BLaER1 treated with 17β-estradiol and CSF1 and Interleukin-3, amounts not matched to agents 10 nM and 100 nM (cell line): ENCODE measurements at regions not wholly inside any gene's neighbourhood (a gene's known extent, or its start where the extent isn't known, plus 50 kb on each side); places are given as distances from the start of the nearest gene placed in this dataset.

Source experiments
- H3K27ac ChIP-seq, 11 experiments: shearing (Covaris generic); formaldehyde crosslinking; 2 replicates each; pipeline ENCODE4 v1.8.1; 2022
- H3K27me3 ChIP-seq, 11 experiments: shearing (Covaris generic); formaldehyde crosslinking; 2 replicates each; pipeline ENCODE4 v1.8.1; 2022
- H3K36me3 ChIP-seq, 11 experiments: shearing (Covaris generic); formaldehyde crosslinking; 2 replicates each; pipeline ENCODE4 v1.8.1; 2022
- H3K4me1 ChIP-seq, 10 experiments: shearing (Covaris generic); formaldehyde crosslinking; 2 replicates each; pipeline ENCODE4 v1.8.1; 2022
- H3K4me2 ChIP-seq, 11 experiments: shearing (Covaris generic); formaldehyde crosslinking; 2 replicates each; pipeline ENCODE4 v1.8.1; 2022
- H3K4me3 ChIP-seq, 10 experiments: shearing (Covaris generic); formaldehyde crosslinking; 2 replicates each; pipeline ENCODE4 v1.8.1; 2022
- H3K9ac ChIP-seq, 11 experiments: shearing (Covaris generic); formaldehyde crosslinking; 2 replicates each; pipeline ENCODE4 v1.8.1; 2022
- H3K9me3 ChIP-seq, 11 experiments: shearing (Covaris generic); formaldehyde crosslinking; replicated peaks in 1 of 11; 2 replicates each; pipeline ENCODE4 v1.8.1; 2022
- H4K20me1 ChIP-seq, 11 experiments: shearing (Covaris generic); formaldehyde crosslinking; 2 replicates each; pipeline ENCODE4 v1.8.1; 2022
- Cebpa-rat ChIP-seq, 11 experiments: shearing (Covaris generic); IDR thresholded peaks; 2 replicates each; pipeline ENCODE4 v1.8.1; 2022

GRCh38 chr18:41042866-41043265 is 912.2 kb upstream of the PIK3C3 start:
- H3K9me3 ChIP-seq: no peaks in the 10 kb centered on the region
- no peak overlapping the region for H3K4me2 ChIP-seq
- no peaks in the 10 kb centered on the region for H3K36me3 ChIP-seq
- H3K4me3 ChIP-seq: no peak overlapping the region
- no peak overlapping the region for H3K9ac ChIP-seq
- H3K27me3 ChIP-seq: no peaks in the 10 kb centered on the region
- no peak overlapping the region for H3K27ac ChIP-seq
- H3K4me1 ChIP-seq: no peaks in the 10 kb centered on the region
- no peak for TF ChIP-seq Cebpa-rat (IDR thresholded peaks at IDR 0.05)
- H4K20me1 ChIP-seq: no peaks in the 10 kb centered on the region

DNA sequence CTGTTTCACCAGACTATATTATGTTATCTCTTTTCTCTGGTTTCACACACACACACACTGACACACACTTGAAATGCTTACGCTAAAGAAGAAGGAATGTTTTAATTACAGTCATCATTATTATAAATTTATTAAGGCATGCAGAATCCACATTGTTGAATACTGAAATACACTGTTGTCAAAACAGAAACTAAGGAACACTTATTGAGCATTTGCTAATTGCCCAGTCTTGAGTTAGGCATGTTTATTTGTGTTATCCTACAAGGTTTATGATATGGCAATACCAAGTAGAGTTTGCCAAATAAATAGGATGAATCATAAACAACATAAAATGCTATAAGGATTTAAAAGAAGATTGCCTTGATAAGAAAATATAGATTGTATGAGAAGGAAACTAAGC is 917.0 kb upstream of the PIK3C3 start:
- TF ChIP-seq Cebpa-rat (IDR thresholded peaks at IDR 0.05): no peak
- no peak overlapping the region for H3K27ac ChIP-seq
- no peak overlapping the region for H3K4me3 ChIP-seq
- H3K4me1 ChIP-seq: no peaks in the 10 kb centered on the region
- no peaks in the 10 kb centered on the region for H3K27me3 ChIP-seq
- H3K36me3 ChIP-seq: no peaks in the 10 kb centered on the region
- H3K9ac ChIP-seq: no peak overlapping the region
- no peaks in the 10 kb centered on the region for H4K20me1 ChIP-seq
- no peak overlapping the region for H3K4me2 ChIP-seq
- no peaks in the 10 kb centered on the region for H3K9me3 ChIP-seq

- H3K4me1 ChIP-seq: no peaks in the 10 kb centered on the region
- H3K36me3 ChIP-seq: no peaks in the 10 kb centered on the region
- no peaks in the 10 kb centered on the region for H3K27me3 ChIP-seq
- H3K4me2 ChIP-seq: no peak overlapping the region
- H3K27ac ChIP-seq: no peak overlapping the region
- H3K4me3 ChIP-seq: no peak overlapping the region
- H3K9ac ChIP-seq: no peak overlapping the region
- H3K9me3 ChIP-seq: no peaks in the 10 kb centered on the region
- no peak for TF ChIP-seq Cebpa-rat (IDR thresholded peaks at IDR 0.05)
- no peaks in the 10 kb centered on the region for H4K20me1 ChIP-seq
Measured at GRCh38 chr18:41036346-41036745, 918.7 kb upstream of the PIK3C3 start.

DNA sequence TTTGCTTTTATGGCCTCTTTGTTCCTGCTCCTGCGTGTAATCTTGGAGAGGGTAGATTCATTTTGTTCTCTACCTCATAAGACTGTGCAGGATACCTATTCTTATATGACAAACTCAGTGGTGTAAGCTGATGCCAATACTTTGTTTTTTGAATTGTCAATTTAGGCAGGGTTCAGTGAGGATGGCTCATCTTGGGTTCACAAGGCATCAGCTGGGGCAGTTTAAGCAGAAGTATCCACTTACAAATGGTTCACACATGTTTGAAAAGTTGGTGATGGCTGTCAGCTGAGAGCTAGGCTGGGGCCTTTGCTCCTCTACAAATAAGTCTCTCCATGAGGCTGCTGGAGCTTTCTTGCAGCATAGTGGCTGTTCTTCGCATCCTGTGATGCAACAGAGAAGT is 920.6 kb upstream of the PIK3C3 start:
- no peaks in the 10 kb centered on the region for H4K20me1 ChIP-seq

DNA sequence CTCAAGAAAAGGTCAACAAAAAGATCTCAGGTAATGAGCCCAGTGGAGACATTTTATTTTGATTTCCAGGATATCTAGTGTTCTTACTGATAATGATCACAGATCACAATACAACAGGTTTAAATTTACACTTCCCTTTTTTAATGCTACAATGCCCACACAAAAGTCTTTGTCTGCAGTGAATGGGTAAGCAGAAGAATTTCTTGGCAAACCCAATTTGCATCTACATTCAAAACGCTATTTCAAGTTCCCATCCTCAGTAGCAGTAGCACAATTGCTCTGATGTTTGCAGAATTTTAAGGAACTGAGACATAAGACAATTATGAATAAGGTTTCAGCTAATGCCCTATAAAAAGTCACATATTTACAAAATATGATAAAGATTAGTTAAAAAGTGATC is 929.4 kb upstream of the PIK3C3 start:
- Histone ChIP-seq H3K9me3 (no peaks in the 10 kb centered on the region), H3K4me2 (peak overlapping the region in 2 of 11 experiments; percentile 21 to 31; a peak in 3 of 22 replicates), H4K20me1 (no peaks in the 10 kb centered on the region), H3K4me1 (peaks cover 0 to 18% (median 0%) of the 10 kb centered on the region in 10 experiments; a peak in 3 of 20 replicates), H3K4me3 (no peak overlapping the region), H3K9ac (no peak overlapping the region), H3K36me3 (no peaks in the 10 kb centered on the region), H3K27me3 (no peaks in the 10 kb centered on the region), H3K27ac (no peak overlapping the region)
- TF ChIP-seq Cebpa-rat (IDR thresholded peaks at IDR 0.05): no peak

More for the DNA sequence above, 920.6 kb upstream of the PIK3C3 start:
- no peak overlapping the region for H3K27ac ChIP-seq
- no peaks in the 10 kb centered on the region for H3K4me1 ChIP-seq
- H3K9ac ChIP-seq: no peak overlapping the region
- TF ChIP-seq Cebpa-rat (IDR thresholded peaks at IDR 0.05): no peak
- no peaks in the 10 kb centered on the region for H3K9me3 ChIP-seq
- H3K27me3 ChIP-seq: no peaks in the 10 kb centered on the region
- no peak overlapping the region for H3K4me2 ChIP-seq
- H3K4me3 ChIP-seq: no peak overlapping the region
- no peaks in the 10 kb centered on the region for H3K36me3 ChIP-seq

GRCh38 chr18:41024792-41025191 is 930.2 kb upstream of the PIK3C3 start:
- Histone ChIP-seq H3K9ac (no peak overlapping the region), H3K4me3 (no peak overlapping the region), H3K36me3 (no peaks in the 10 kb centered on the region), H3K27ac (no peak overlapping the region), H3K27me3 (no peaks in the 10 kb centered on the region), H3K9me3 (no peaks in the 10 kb centered on the region), H3K4me2 (no peak overlapping the region), H4K20me1 (no peaks in the 10 kb centered on the region), H3K4me1 (peaks cover 0 to 18% (median 0%) of the 10 kb centered on the region in 10 experiments; a peak in 3 of 20 replicates)
- no peak for TF ChIP-seq Cebpa-rat (IDR thresholded peaks at IDR 0.05)

- H3K27ac ChIP-seq: no peak overlapping the region
- no peaks in the 10 kb centered on the region for H3K9me3 ChIP-seq
- H4K20me1 ChIP-seq: no peaks in the 10 kb centered on the region
- H3K27me3 ChIP-seq: no peaks in the 10 kb centered on the region
- H3K4me3 ChIP-seq: no peak overlapping the region
- no peak overlapping the region for H3K4me2 ChIP-seq
- no peak for TF ChIP-seq Cebpa-rat (IDR thresholded peaks at IDR 0.05)
- no peak overlapping the region for H3K9ac ChIP-seq
- H3K4me1 ChIP-seq: peaks cover 0 to 18% (median 0%) of the 10 kb centered on the region in 10 experiments; a peak in 3 of 20 replicates
- no peaks in the 10 kb centered on the region for H3K36me3 ChIP-seq
Measured at GRCh38 chr18:41022484-41022883, 932.5 kb upstream of the PIK3C3 start.

- H3K27ac ChIP-seq: no peak overlapping the region
- H3K4me2 ChIP-seq: no peak overlapping the region
- no peak overlapping the region for H3K4me3 ChIP-seq
- no peaks in the 10 kb centered on the region for H3K9me3 ChIP-seq
- no peak overlapping the region for H3K9ac ChIP-seq
- no peaks in the 10 kb centered on the region for H3K36me3 ChIP-seq
- peaks cover 0 to 10% (median 0%) of the 10 kb centered on the region in 10 experiments; a peak in 3 of 20 replicates for H3K4me1 ChIP-seq
- no peak for TF ChIP-seq Cebpa-rat (IDR thresholded peaks at IDR 0.05)
- no peaks in the 10 kb centered on the region for H3K27me3 ChIP-seq
- H4K20me1 ChIP-seq: no peaks in the 10 kb centered on the region
Measured at GRCh38 chr18:41021089-41021488, 933.9 kb upstream of the PIK3C3 start.

GRCh38 chr18:41012194-41012593 is 942.8 kb upstream of the PIK3C3 start:
- Histone ChIP-seq H3K4me2 (no peak overlapping the region), H3K4me3 (no peak overlapping the region), H3K9me3 (peaks cover 0 to 6% (median 0%) of the 10 kb centered on the region in 11 experiments; a peak in 2 of 22 replicates), H3K36me3 (no peaks in the 10 kb centered on the region), H3K4me1 (0 out of 20 replicates have a peak, but pooled peaks cover 0 to 3% (median 0%) of the 10 kb centered on the region in 10 experiments), H3K9ac (no peak overlapping the region), H4K20me1 (no peaks in the 10 kb centered on the region), H3K27me3 (no peaks in the 10 kb centered on the region), H3K27ac (no peak overlapping the region)
- TF ChIP-seq Cebpa-rat (IDR thresholded peaks at IDR 0.05): no peak

- Histone ChIP-seq H3K9me3 (no peaks in the 10 kb centered on the region), H3K27me3 (no peaks in the 10 kb centered on the region), H3K4me1 (0 out of 20 replicates have a peak, but pooled peaks cover 0 to 3% (median 0%) of the 10 kb centered on the region in 10 experiments), H3K36me3 (no peaks in the 10 kb centered on the region), H3K9ac (no peak overlapping the region), H3K4me2 (no peak overlapping the region), H3K4me3 (no peak overlapping the region), H3K27ac (no peak overlapping the region), H4K20me1 (no peaks in the 10 kb centered on the region)
- TF ChIP-seq Cebpa-rat (IDR thresholded peaks at IDR 0.05): no peak
Measured at GRCh38 chr18:41009926-41010325, 945.1 kb upstream of the PIK3C3 start.
